Neural cell (in vitro differentiated cells): ENCODE measurements at regions not wholly inside any gene's neighbourhood (a gene's known extent, or its start where the extent isn't known, plus 50 kb on each side); places are given as distances from the start of the nearest gene placed in this dataset.

ENCODE experiments used
- H2AFZ ChIP-seq: fragments of 200-600, 300-800 bp; sonication (generic), shearing (Covaris generic); 2 replicates; pipeline ENCODE4 v1.6.0; 2014; ENCODE audit warnings: low read depth, mild to moderate bottlenecking, antibody characterized with exemption, low read length, moderate library complexity
- H3F3A ChIP-seq: fragments of 200-600 bp; shearing (Covaris generic); 2 replicates; pipeline ENCODE4 v1.6.1; 2016; ENCODE audit warnings: mild to moderate bottlenecking, moderate library complexity, mixed read lengths, antibody characterized with exemption, low read length; ENCODE audit not compliant: insufficient read depth, poor library complexity, severe bottlenecking
- H3K27ac ChIP-seq: fragments of 200-600, 300-800 bp; sonication (generic), shearing (Covaris generic); 2 replicates; pipeline ENCODE4 v1.5.1; 2014; ENCODE audit warnings: mild to moderate bottlenecking, low read length, moderate library complexity
- H3K27me3 ChIP-seq: fragments of 300-800, 200-600 bp; sonication (generic), shearing (Covaris generic); 2 replicates; pipeline ENCODE4 v1.6.0; 2014; ENCODE audit warnings: mild to moderate bottlenecking, low read depth, low read length, moderate library complexity; ENCODE audit not compliant: insufficient read depth
- H3K36me3 ChIP-seq: fragments of 300-800, 200-600 bp; sonication (generic), shearing (Covaris generic); 2 replicates; pipeline ENCODE4 v1.5.1; 2014; ENCODE audit warnings: mild to moderate bottlenecking, antibody characterized with exemption, low read length, moderate library complexity; ENCODE audit not compliant: insufficient read depth
- H3K4me2 ChIP-seq: fragments of 300-800, 200-600 bp; sonication (generic), shearing (Covaris generic); 2 replicates; pipeline ENCODE4 v1.6.0; 2014; ENCODE audit warnings: mild to moderate bottlenecking, low read length
- H3K4me3 ChIP-seq: fragments of 300-800, 200-600 bp; sonication (generic), shearing (Covaris generic); 2 replicates; pipeline ENCODE4 v1.5.1; 2014; ENCODE audit warnings: mild to moderate bottlenecking, low read length, moderate library complexity
- H3K79me2 ChIP-seq: fragments of 200-600 bp; shearing (Covaris generic); replicated peaks from 2 replicates; pipeline ENCODE4 v1.6.0; 2014; ENCODE audit warnings: mild to moderate bottlenecking, low read length, moderate library complexity; ENCODE audit not compliant: insufficient read depth
- H3K9ac ChIP-seq: fragments of 300-800, 200-600 bp; sonication (generic), shearing (Covaris generic); 2 replicates; pipeline ENCODE4 v1.6.1; 2016; ENCODE audit warnings: mild to moderate bottlenecking, low read length, mixed read lengths
- H3K9me2 ChIP-seq: fragments of 200-600 bp; shearing (Covaris generic); 2 replicates; pipeline ENCODE4 v1.6.1; 2016; ENCODE audit warnings: mild to moderate bottlenecking, low read length, mixed read lengths; ENCODE audit not compliant: insufficient read depth
- H3K9me3 ChIP-seq: fragments of 200-600, 300-800 bp; sonication (generic), shearing (Covaris generic); 2 replicates; pipeline ENCODE4 v1.6.1; 2016; ENCODE audit warnings: mild to moderate bottlenecking, mixed run types, low read length, moderate library complexity, mixed read lengths
- H4K20me1 ChIP-seq: fragments of 200-600 bp; shearing (Covaris generic); 2 replicates; pipeline ENCODE4 v1.6.1; 2016; ENCODE audit warnings: mild to moderate bottlenecking, mixed run types; ENCODE audit not compliant: insufficient read depth
- EP300 ChIP-seq: fragments of 450-650 bp; conservative IDR thresholded peaks from 2 replicates; pipeline ENCODE4 v1.6.1; 2014; ENCODE audit warnings: antibody characterized with exemption, mild to moderate bottlenecking, moderate library complexity; ENCODE audit not compliant: poor library complexity, severe bottlenecking
- EZH2 ChIP-seq: fragments of 200-600, 300-800 bp; shearing (Covaris generic), sonication (generic); IDR thresholded peaks from 2 replicates; pipeline ENCODE4 v1.6.1; 2014; ENCODE audit warnings: antibody characterized with exemption, low read length, borderline replicate concordance, mild to moderate bottlenecking; ENCODE audit not compliant: insufficient read depth, poor library complexity, severe bottlenecking
- MXI1 ChIP-seq: fragments of 450-650 bp; conservative IDR thresholded peaks from 2 replicates; pipeline ENCODE4 v1.6.1; 2014; ENCODE audit warnings: antibody characterized with exemption, mild to moderate bottlenecking; ENCODE audit not compliant: poor library complexity, severe bottlenecking
- POLR2AphosphoS5 ChIP-seq: IDR thresholded peaks from 2 replicates; pipeline ENCODE4 v1.6.1; 2012
- RAD21 ChIP-seq: fragments of 450-650 bp; conservative IDR thresholded peaks from 2 replicates; pipeline ENCODE4 v1.6.1; 2014; ENCODE audit warnings: antibody characterized with exemption, mild to moderate bottlenecking, moderate library complexity
- REST ChIP-seq: IDR thresholded peaks from 2 replicates; pipeline ENCODE4 v1.6.1; 2012; ENCODE audit warnings: borderline replicate concordance
- SMC3 ChIP-seq: fragments of 450-650 bp; conservative IDR thresholded peaks from 2 replicates; pipeline ENCODE4 v1.6.1; 2014; ENCODE audit warnings: antibody characterized with exemption, mild to moderate bottlenecking, moderate library complexity; ENCODE audit not compliant: poor library complexity
- TAF1 ChIP-seq: IDR thresholded peaks from 2 replicates; pipeline ENCODE4 v1.6.1; 2012; ENCODE audit warnings: low read depth
- TF ChIP-seq, protein P1 (sequence below): fragments of 450-650 bp; IDR thresholded peaks from 2 replicates; pipeline ENCODE4 v1.5.1; 2014; ENCODE audit warnings: antibody characterized with exemption, mild to moderate bottlenecking, moderate library complexity; ENCODE audit not compliant: poor library complexity, severe bottlenecking

DNA sequence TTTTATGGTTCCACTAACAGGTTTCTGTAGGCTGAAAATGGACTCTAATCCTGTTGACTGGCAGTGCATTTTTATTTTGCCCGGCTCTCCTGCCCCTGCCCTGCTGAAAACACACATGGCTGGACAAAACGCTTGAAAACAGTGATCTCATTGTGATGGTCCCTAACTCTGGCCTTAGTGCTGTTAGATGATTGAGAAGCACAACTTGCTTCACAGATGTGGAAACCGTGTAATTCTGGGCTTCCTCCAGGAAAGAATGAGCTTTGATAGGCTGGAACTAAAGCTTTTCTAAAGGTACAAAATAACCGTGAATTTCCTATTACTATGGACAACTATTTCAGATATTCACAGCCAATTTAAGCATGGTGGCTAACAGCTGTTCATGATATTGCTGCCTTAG is 121.4 kb downstream of the VGLL3 start:
- Histone ChIP-seq H3K79me2 (no peaks in the 10 kb centered on the region), H2AFZ (no peak overlapping the region), H3K4me2 (no peak overlapping the region), H3K9me3 (no peaks in the 10 kb centered on the region), H3K27me3 (no peaks in the 10 kb centered on the region), H3K9me2 (no peaks in the 10 kb centered on the region), H3K9ac (no peak overlapping the region), H3F3A (no peaks in the 10 kb centered on the region), H3K36me3 (no peaks in the 10 kb centered on the region), H3K27ac (no peak overlapping the region), H3K4me3 (no peak overlapping the region), H4K20me1 (no peaks in the 10 kb centered on the region)
- TF ChIP-seq, protein P1, sequence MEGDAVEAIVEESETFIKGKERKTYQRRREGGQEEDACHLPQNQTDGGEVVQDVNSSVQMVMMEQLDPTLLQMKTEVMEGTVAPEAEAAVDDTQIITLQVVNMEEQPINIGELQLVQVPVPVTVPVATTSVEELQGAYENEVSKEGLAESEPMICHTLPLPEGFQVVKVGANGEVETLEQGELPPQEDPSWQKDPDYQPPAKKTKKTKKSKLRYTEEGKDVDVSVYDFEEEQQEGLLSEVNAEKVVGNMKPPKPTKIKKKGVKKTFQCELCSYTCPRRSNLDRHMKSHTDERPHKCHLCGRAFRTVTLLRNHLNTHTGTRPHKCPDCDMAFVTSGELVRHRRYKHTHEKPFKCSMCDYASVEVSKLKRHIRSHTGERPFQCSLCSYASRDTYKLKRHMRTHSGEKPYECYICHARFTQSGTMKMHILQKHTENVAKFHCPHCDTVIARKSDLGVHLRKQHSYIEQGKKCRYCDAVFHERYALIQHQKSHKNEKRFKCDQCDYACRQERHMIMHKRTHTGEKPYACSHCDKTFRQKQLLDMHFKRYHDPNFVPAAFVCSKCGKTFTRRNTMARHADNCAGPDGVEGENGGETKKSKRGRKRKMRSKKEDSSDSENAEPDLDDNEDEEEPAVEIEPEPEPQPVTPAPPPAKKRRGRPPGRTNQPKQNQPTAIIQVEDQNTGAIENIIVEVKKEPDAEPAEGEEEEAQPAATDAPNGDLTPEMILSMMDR: no peak
- TF ChIP-seq EP300: no peak

DNA sequence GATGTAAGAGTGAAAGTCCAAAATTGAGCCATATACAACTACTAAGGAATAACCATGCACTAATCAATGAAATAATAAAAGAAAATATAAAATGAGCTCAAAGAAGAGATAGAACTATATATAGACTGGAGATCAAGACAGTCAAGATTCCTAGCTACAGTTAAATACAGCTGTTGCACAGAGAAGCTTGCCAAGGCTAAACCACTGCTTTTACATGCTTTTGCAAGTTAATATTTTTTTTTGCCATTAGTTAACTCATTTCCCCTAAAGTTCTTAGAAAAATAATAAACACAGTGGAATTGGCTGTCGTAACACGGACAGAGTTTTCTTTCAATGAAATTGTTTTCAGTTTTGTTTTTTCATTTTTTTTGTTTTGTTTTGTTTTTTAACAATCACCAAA is 123.0 kb downstream of the VGLL3 start:
- Histone ChIP-seq H4K20me1 (no peaks in the 10 kb centered on the region), H3F3A (no peaks in the 10 kb centered on the region), H3K4me2 (no peak overlapping the region), H3K9ac (no peak overlapping the region), H3K79me2 (no peaks in the 10 kb centered on the region), H3K27me3 (no peaks in the 10 kb centered on the region), H3K9me3 (no peaks in the 10 kb centered on the region), H3K4me3 (no peak overlapping the region), H3K27ac (no peak overlapping the region), H2AFZ (no peak overlapping the region), H3K36me3 (no peaks in the 10 kb centered on the region), H3K9me2 (no peaks in the 10 kb centered on the region)
- TF ChIP-seq, protein P1: no peak
- TF ChIP-seq MXI1: no peak
- no peak for TF ChIP-seq EP300
- no peak for TF ChIP-seq SMC3
- no peak for TF ChIP-seq TAF1
- TF ChIP-seq RAD21: no peak
- TF ChIP-seq REST: no peak
- TF ChIP-seq POLR2AphosphoS5: no peak
- TF ChIP-seq EZH2: no peak
